Mesenchymal stem cell (in vitro differentiated cells and primary cell): ENCODE measurements at regions not wholly inside any gene's neighbourhood (a gene's known extent, or its start where the extent isn't known, plus 50 kb on each side); places are given as distances from the start of the nearest gene placed in this dataset.

Source experiments
- DNase-seq: peaks from one replicate; pipeline ENCODE4 v3.0.0-alpha.2; 2013
- H2AFZ ChIP-seq: one replicate; pipeline ENCODE4 v1.6.1; 2013; ENCODE audit warnings: low read depth, mild to moderate bottlenecking, control low read depth, inconsistent platforms, low read length, moderate library complexity
- H2AK5ac ChIP-seq: 2 replicates; pipeline ENCODE4 v1.6.1; 2013; ENCODE audit warnings: low read length, moderate library complexity, mild to moderate bottlenecking, inconsistent platforms; ENCODE audit not compliant: severe bottlenecking
- H2BK120ac ChIP-seq: one replicate; pipeline ENCODE4 v1.6.1; 2013; ENCODE audit warnings: low read depth, mild to moderate bottlenecking, inconsistent platforms, low read length, moderate library complexity
- H2BK12ac ChIP-seq, 2 experiments: one replicate each; pipeline ENCODE4 v1.6.1; 2013; ENCODE audit warnings: inconsistent platforms in 2 of 2, low read length in 2 of 2, mild to moderate bottlenecking in 2 of 2, moderate library complexity in 2 of 2, control low read depth in 1 of 2
- H2BK15ac ChIP-seq: one replicate; pipeline ENCODE4 v1.6.1; 2013; ENCODE audit warnings: mild to moderate bottlenecking, low read depth, inconsistent platforms; ENCODE audit not compliant: poor library complexity, severe bottlenecking
- H2BK5ac ChIP-seq: 2 replicates; pipeline ENCODE4 v1.6.1; 2013; ENCODE audit warnings: low read depth, mild to moderate bottlenecking, low read length, control low read depth, inconsistent platforms; ENCODE audit not compliant: poor library complexity, severe bottlenecking
- H3K14ac ChIP-seq, 2 experiments: one replicate each; pipeline ENCODE4 v1.6.1; 2013; ENCODE audit warnings: inconsistent platforms in 2 of 2, low read length in 2 of 2, control low read depth in 1 of 2, mild to moderate bottlenecking in 1 of 2, moderate library complexity in 1 of 2
- H3K18ac ChIP-seq, 2 experiments: one replicate each; pipeline ENCODE4 v1.6.1; 2013; ENCODE audit warnings: inconsistent platforms in 2 of 2, low read length in 2 of 2, control low read depth in 1 of 2, low read depth in 1 of 2, mild to moderate bottlenecking in 1 of 2
- H3K23ac ChIP-seq, 2 experiments: one replicate each; pipeline ENCODE4 v1.6.1; 2013; ENCODE audit warnings: inconsistent platforms in 2 of 2, low read length in 2 of 2, mild to moderate bottlenecking in 2 of 2, moderate library complexity in 2 of 2, control low read depth in 1 of 2
- H3K27ac ChIP-seq: 2 replicates; pipeline ENCODE4 v1.5.1; 2013; ENCODE audit warnings: mild to moderate bottlenecking, moderate library complexity, low read length, control low read depth, inconsistent platforms; ENCODE audit not compliant: poor library complexity, severe bottlenecking
- H3K27me3 ChIP-seq, 2 experiments: 2 replicates each; pipeline versions ENCODE4 v1.6.1 to v1.7.0; 2013; ENCODE audit warnings: low read length in 2 of 2, mild to moderate bottlenecking in 2 of 2, moderate library complexity in 2 of 2, control low read depth in 1 of 2, inconsistent platforms in 1 of 2; ENCODE audit not compliant: control insufficient read depth in 1 of 2, insufficient read depth in 1 of 2
- H3K36me3 ChIP-seq, 2 experiments: 2 replicates each; pipeline versions ENCODE4 v1.6.1 to v1.7.0; 2013; ENCODE audit warnings: low read length in 2 of 2, control low read depth in 1 of 2, inconsistent platforms in 1 of 2, low read depth in 1 of 2, mild to moderate bottlenecking in 1 of 2; ENCODE audit not compliant: insufficient read depth in 2 of 2, control insufficient read depth in 1 of 2
- H3K4ac ChIP-seq, 2 experiments: one replicate each; pipeline ENCODE4 v1.6.1; 2013; ENCODE audit warnings: inconsistent platforms in 2 of 2, low read length in 2 of 2, mild to moderate bottlenecking in 2 of 2, moderate library complexity in 2 of 2, control low read depth in 1 of 2, low read depth in 1 of 2
- H3K4me1 ChIP-seq: 2 replicates; pipeline ENCODE4 v1.6.1; 2013; ENCODE audit warnings: low read depth, low read length, control low read depth; ENCODE audit not compliant: control insufficient read depth, insufficient read depth
- H3K4me2 ChIP-seq: 2 replicates; pipeline ENCODE4 v1.6.1; 2013; ENCODE audit warnings: low read length, mild to moderate bottlenecking, inconsistent platforms; ENCODE audit not compliant: poor library complexity, severe bottlenecking
- H3K4me3 ChIP-seq, 2 experiments: 2 replicates each; pipeline versions ENCODE4 v1.5.1 to v1.7.0; 2013; ENCODE audit warnings: low read length in 2 of 2, mild to moderate bottlenecking in 2 of 2, control low read depth in 1 of 2, low read depth in 1 of 2; ENCODE audit not compliant: insufficient read depth in 1 of 2
- H3K79me1 ChIP-seq: replicated peaks from 2 replicates; pipeline ENCODE4 v1.6.1; 2013; ENCODE audit warnings: mild to moderate bottlenecking, control low read depth, low read length, inconsistent platforms; ENCODE audit not compliant: poor library complexity, severe bottlenecking
- H3K9ac ChIP-seq: 2 replicates; pipeline ENCODE4 v1.7.0; 2013; ENCODE audit warnings: mild to moderate bottlenecking, low read length, moderate library complexity
- H3K9me3 ChIP-seq: 2 replicates; pipeline ENCODE4 v1.7.0; 2013; ENCODE audit warnings: mild to moderate bottlenecking, low read length; ENCODE audit not compliant: control insufficient read depth
- H4K8ac ChIP-seq: one replicate; pipeline ENCODE4 v1.6.1; 2013; ENCODE audit warnings: inconsistent platforms, mild to moderate bottlenecking, low read length, moderate library complexity
- H4K91ac ChIP-seq: one replicate; pipeline ENCODE4 v1.6.1; 2013; ENCODE audit warnings: mild to moderate bottlenecking, low read length, inconsistent platforms
- WGBS: methylation state at CpG from one replicate; pipeline ENCODE4 v1.1.7; 2013; ENCODE audit warnings: mixed read lengths; 5-methylcytosine and 5-hydroxymethylcytosine counted together

DNA sequence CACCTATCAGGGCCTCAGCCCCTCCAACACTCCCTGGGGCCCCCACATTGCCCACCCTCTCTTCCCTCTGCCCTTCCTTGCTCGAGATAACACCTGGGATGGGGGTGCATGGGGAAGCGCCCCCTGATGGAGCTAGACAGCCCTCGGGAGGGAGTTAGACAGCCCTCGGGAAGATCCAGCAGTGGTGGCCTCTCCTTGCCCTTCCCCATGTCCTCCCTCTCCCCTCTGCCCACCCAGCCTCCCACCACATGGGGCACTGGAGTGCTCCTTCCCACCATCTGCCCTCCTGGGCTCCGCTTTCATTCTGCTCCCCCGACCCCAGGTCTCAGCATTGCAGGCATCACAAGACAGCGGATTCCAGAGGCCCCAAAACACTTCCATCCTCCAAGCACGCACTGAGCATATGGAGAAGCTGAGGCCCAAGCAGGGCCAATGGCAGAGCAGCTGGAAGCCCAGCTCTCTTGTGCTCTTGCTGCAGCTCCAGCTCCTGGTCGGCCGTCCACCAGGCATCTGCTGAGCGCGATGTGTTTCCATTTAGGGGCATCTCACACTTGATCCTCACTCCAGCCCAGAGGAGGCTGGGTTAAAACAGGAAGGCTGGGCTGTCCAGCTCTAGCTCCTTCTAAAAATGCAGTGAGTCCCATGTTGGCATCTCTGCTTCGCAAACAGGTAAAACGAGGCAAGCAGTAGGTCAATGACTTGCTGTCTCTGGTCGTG, 65.6 kb downstream of the IGLL1 start:
- H3K36me3 ChIP-seq: no peaks in the 10 kb centered on the region
- no peak overlapping the region for H4K91ac ChIP-seq
- no peak overlapping the region for H3K4me2 ChIP-seq
- no peak overlapping the region for H3K18ac ChIP-seq
- H3K79me1 ChIP-seq: no peaks in the 10 kb centered on the region
- H3K27ac ChIP-seq: no peak overlapping the region
- no peak overlapping the region for H3K23ac ChIP-seq
- WGBS: 86% methylated on average over 15 of the region's 15 CpGs
- H2BK5ac ChIP-seq: no peak overlapping the region
- H3K27me3 ChIP-seq: peaks cover 5 to 23% of the 10 kb centered on the region in 2 experiments
- H3K9ac ChIP-seq: no peak overlapping the region
- no peak overlapping the region for H4K8ac ChIP-seq
- H3K14ac ChIP-seq: no peak overlapping the region
- no peak overlapping the region for H3K4me3 ChIP-seq
- H2BK15ac ChIP-seq: peak overlapping the region; percentile 29
- no peak overlapping the region for H2BK12ac ChIP-seq
- peaks cover 4% of the 10 kb centered on the region for H3K4me1 ChIP-seq
- H3K4ac ChIP-seq: peak overlapping the region in 1 of 2 experiments; percentile 1
- H3K9me3 ChIP-seq: no peaks in the 10 kb centered on the region
- DNase-seq: no peak
- H2AFZ ChIP-seq: no peak overlapping the region
- no peak overlapping the region for H2BK120ac ChIP-seq
- H2AK5ac ChIP-seq: no peak overlapping the region

DNA sequence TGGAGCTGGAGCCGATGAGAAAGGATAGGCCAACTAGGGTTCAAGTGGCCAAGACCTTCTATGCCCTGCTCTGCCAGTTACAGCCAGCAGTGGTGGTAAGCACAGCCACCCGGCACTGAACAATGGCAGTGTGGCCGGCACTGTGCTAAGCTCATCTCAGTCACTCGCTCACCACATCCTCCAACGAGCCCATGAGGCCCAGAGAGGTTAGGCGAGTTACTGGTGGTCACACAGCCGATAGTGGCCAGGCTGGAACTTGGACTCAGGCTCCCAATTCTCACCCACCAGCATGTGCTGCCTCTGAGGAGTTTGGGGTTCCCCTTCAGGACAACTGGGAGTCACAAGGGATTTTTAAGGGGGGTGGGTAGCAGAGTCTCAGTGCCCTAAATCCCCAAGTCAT, 66.4 kb downstream of the IGLL1 start:
- H3K36me3 ChIP-seq: no peaks in the 10 kb centered on the region
- H2AK5ac ChIP-seq: no peak overlapping the region
- no peak overlapping the region for H4K91ac ChIP-seq
- H3K23ac ChIP-seq: no peak overlapping the region
- H2AFZ ChIP-seq: no peak overlapping the region
- H4K8ac ChIP-seq: no peak overlapping the region
- H3K4me3 ChIP-seq: no peak overlapping the region
- H2BK15ac ChIP-seq: no peak overlapping the region
- no peak overlapping the region for H2BK120ac ChIP-seq
- no peaks in the 10 kb centered on the region for H3K9me3 ChIP-seq
- H3K9ac ChIP-seq: no peak overlapping the region
- no peak for DNase-seq
- H3K4me1 ChIP-seq: peaks cover 1% of the 10 kb centered on the region
- no peak overlapping the region for H3K14ac ChIP-seq
- H2BK12ac ChIP-seq: peak overlapping the region; percentile 31 to 43
- no peak overlapping the region for H3K27ac ChIP-seq
- no peak overlapping the region for H2BK5ac ChIP-seq
- no peak overlapping the region for H3K4me2 ChIP-seq
- no peaks in the 10 kb centered on the region for H3K79me1 ChIP-seq
- no peak overlapping the region for H3K4ac ChIP-seq
- WGBS: 93% methylated on average over 5 of the region's 7 CpGs
- H3K18ac ChIP-seq: peak overlapping the region in 1 of 2 experiments; percentile 54
- H3K27me3 ChIP-seq: peaks cover 7 to 23% of the 10 kb centered on the region in 2 experiments

DNA sequence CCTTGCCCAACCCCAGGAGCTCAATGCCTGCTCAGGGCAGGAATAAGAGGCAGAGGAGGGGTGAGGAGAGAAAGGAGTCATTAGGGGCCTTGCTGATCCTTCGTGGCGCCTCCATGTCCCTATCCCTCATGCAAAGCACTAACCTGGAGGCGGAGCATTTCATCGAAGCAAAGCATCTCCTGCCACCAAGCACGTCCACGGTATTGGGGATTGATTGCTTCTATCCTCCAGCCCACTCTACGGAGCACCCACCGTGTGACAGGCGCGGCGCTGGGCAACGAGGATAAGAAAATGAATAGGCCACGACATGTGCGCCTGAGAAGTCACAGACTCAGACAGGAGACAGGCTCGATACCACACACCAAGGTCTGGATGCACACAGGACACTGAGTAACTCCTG, 67.0 kb downstream of the IGLL1 start:
- Histone ChIP-seq H2AK5ac (no peak overlapping the region), H3K27ac (no peak overlapping the region), H3K36me3 (no peaks in the 10 kb centered on the region), H3K4me3 (no peak overlapping the region), H3K18ac (no peak overlapping the region), H3K4me2 (no peak overlapping the region), H3K9me3 (no peaks in the 10 kb centered on the region), H3K27me3 (peaks cover 7 to 23% of the 10 kb centered on the region in 2 experiments), H3K4ac (no peak overlapping the region), H2BK120ac (no peak overlapping the region), H3K9ac (no peak overlapping the region), H4K8ac (no peak overlapping the region), H2BK12ac (peak overlapping the region; percentile 28 to 49), H2BK5ac (no peak overlapping the region), H3K79me1 (no peaks in the 10 kb centered on the region), H3K4me1 (no peaks in the 10 kb centered on the region), H4K91ac (peak overlapping the region; percentile 65), H3K14ac (no peak overlapping the region), H2BK15ac (no peak overlapping the region), H3K23ac (no peak overlapping the region), H2AFZ (no peak overlapping the region)
- 92% methylated on average over 15 of the region's 15 CpGs for WGBS
- DNase-seq: no peak

DNA sequence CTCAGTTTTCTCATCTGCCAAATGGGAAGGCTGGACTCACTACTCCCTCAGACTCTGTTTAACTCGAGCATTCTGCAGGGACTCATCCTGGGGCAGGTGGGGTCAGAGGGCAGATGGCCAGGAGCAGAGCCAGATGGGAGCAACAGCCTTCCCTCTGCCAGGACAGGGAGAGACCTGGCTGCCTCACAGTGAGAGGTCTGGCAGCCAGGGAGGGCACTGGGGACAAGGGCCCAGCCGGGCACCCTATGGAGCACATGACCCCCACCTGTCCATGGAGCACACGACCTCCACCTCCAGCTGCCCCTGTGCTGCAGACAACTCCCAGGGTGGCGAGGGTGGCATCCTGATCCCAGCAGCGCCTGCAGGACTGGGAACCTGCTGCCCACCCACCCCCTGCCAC, 67.4 kb downstream of the IGLL1 start:
- Histone ChIP-seq H2BK15ac (no peak overlapping the region), H2AFZ (no peak overlapping the region), H2BK120ac (no peak overlapping the region), H3K9ac (no peak overlapping the region), H3K9me3 (no peaks in the 10 kb centered on the region), H4K8ac (no peak overlapping the region), H3K4me3 (no peak overlapping the region), H3K27ac (no peak overlapping the region), H2BK5ac (no peak overlapping the region), H3K4me1 (no peaks in the 10 kb centered on the region), H3K4me2 (no peak overlapping the region), H2BK12ac (peak overlapping the region in 1 of 2 experiments; percentile 34), H3K23ac (no peak overlapping the region), H3K14ac (no peak overlapping the region), H3K36me3 (no peaks in the 10 kb centered on the region), H2AK5ac (no peak overlapping the region), H3K4ac (no peak overlapping the region), H4K91ac (no peak overlapping the region), H3K27me3 (peaks cover 7 to 23% of the 10 kb centered on the region in 2 experiments), H3K79me1 (no peaks in the 10 kb centered on the region), H3K18ac (no peak overlapping the region)
- no peak for DNase-seq
- 77% methylated on average over 3 of the region's 5 CpGs for WGBS
